ENCODE measurements at regions not wholly inside any gene's neighbourhood (a gene's known extent, or its start where the extent isn't known, plus 50 kb on each side); places are given as distances from the start of the nearest gene placed in this dataset.

DNA sequence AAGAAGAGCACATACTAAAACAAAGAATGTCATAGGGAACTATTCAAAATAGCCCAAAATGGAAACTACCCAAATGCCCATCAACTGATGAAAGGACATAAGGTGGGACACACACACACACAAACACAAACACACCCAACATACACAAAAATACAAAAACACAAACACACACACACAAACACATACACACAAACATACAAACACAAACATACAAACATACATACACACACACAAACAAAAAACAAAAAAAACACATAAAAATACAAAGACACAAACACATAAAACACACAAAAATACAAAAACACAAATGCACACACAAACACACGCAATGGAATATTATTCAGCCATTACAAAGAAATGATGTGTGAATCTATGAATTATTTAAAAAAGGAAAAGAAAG lies 203.6 kb downstream of the ERMARD start:
- DNase-seq (ENCODE audit: low read depth in 3 of 3), result no peak

DNA sequence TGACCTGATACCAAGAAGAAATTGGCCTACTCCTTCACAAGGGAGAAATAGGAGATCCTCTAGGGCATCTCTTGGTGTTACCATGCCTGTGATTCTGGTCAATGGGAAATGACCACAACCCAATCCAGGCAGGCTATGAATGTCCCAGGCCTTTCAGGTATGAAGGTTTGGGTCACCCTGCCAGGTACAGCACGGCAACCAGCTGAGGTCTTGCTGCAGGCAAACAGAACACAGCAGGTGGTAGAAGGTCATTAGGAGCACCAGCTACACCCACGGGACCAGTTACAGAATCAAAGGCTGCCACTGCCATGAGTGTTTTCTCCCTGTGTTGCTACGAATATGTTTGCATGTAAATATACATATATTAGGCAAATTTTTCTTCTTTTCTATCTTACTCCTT lies 202.3 kb downstream of the ERMARD start:
- no peak for DNase-seq (ENCODE audit: low read depth in 3 of 3)

DNA sequence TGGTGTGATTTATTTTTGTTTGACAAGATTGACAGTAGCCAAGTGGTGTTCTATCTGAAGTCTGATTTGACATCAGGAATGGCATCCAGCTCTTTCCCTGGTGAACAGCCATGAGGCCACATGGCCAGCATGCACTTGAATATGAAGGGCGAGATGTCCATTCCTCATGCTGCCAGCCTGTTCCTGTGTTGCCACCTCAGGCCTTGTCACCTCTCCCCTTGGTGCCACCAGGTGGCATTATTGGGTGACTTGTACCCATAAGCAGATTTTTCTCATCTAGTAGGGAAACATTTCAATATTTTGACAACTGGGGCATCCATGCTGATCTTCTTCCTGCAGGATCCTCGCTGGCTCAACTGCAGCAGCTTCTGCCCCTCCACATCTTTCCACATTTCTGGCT lies 199.1 kb downstream of the ERMARD start:
- DNase-seq (ENCODE audit: low read depth in 3 of 3), result peak in 1 of 3 donors; percentile 24

DNA sequence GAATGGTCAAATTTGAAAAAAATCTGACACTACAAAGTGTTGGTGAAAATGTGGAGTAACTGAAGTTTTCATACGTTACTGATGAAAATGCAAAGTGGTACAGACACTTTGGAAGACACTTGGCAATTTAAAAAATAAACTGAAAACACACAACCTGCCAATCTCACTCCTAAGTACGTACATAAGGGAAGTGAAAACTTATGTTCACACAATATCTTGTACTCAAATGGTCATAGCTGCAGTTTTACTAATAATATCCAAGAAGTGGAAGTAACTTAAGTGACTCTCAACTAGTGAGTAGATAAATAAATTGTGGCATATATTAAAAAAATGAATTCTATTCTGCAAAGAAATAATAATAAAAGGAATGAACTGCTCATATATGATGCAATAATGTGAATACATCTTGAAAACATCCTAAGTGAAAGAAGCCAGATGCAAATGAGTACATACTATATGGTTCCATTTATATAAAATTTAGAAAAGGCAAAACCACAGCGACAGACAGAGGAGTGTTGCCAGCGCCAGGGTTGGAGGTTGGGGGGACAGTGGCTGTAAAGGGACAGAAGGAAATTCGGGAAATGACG lies 198.2 kb downstream of the ERMARD start:
- DNase-seq (ENCODE audit: low read depth in 3 of 3), result no peak

DNA sequence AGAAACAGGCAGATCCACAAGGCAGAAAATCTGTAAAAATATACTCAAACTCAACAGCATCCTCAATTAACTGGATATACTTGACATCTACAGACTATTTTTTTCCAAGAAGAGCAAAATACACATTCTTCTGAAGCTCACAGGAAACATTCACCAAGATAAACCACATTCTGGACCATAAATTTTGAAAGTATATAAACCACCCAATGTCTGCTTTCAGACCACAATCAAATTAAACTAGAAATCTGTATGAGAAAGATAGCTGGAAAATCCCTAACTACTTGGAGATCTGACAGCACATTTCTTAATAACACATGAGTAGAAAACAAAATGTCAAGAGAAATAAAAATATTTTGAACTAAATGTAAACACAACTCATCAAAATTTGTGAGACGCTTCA lies 195.5 kb downstream of the ERMARD start:
- DNase-seq (ENCODE audit: low read depth in 3 of 3), result no peak

DNA sequence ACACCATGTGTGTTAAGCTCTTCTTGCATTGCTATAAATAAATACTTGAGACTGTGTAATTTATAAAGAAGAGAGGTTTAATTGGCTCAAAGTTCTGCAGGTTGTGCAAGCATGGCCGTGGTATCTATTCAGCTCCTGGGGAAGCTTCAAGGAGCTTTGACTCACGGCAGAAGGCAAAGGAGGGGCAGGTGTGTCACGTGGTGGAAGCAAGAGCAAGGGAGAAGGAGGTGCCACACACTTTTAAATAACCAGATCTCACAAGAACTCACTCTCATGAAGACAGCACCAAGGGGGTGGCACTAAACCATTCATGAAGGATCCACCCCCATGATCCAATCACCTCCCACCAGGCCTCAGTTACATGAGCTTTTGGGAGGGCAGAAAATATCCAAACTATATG lies 193.7 kb downstream of the ERMARD start:
- no peak for DNase-seq (ENCODE audit: low read depth in 3 of 3)

DNA sequence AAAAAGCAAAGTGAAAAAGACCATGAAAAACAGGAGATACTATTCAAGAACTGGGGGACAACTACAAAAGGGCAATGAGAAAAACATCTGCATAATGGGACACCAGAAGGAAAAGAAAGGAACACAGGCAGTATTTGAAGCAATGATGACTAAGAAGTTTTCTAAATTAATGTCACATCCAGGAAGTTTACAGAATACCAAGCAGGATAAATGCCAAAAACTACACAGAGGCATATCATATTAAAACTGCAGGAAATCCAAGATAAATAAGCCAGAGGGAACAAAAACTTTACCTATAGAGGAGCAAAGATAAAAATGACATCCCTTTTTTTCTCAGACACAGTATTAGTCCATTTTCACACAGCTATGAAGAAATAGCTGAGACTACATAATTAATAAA lies 193.0 kb downstream of the ERMARD start:
- DNase-seq (ENCODE audit: low read depth in 3 of 3), result no peak

DNA sequence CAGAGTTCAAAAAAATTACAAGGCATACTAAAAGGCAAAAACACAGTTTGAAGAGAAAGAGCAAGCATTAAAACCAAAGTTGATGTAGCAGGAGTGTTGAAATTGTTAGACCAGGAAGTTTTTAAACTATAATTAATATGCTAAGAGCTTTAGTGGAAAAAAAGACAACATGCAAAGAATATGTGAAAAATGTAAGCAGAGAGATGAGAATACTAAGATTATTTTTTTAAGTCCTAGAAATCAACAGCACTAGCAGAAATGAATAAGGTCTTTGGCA lies 192.6 kb downstream of the ERMARD start:
- DNase-seq (ENCODE audit: low read depth in 3 of 3), result no peak

DNA sequence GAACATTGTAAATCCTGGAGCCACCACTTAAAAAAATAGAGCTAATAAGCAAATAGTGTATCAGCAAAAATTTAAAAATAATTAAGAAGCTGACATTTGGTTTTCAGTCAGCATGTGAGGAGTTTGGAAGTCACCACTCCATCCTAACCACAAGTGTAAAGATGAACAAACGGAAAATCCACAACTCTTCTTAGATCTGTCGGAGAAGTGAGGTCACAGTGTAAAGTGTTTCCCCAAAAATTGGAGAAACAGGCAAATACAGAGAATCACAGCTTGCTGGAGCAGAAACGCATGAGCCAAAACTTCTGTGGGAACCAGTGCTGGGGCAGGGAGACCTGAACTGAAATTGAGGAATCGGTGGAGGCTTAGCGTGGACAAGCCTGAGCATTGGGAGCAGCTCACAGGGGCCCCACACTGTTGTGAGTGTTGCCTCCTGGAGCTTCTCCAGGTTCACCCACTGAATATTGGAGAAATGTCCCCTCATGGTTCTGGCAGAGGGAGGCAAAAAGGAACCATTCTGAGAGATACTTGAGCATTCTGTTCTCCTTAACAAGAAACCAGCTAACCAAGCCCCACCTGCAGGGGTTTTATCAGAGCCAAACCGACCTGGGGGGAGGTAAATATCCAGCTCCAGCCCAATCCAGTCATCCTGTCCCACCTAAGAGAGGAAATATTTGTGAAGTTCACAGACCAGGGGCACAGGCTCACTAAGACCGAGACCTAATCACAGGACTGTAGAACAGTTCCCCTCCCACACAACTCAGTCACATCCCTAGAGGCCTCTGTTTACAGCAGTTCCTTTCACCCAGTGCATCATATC lies 192.0 kb downstream of the ERMARD start:
- no peak for DNase-seq (ENCODE audit: low read depth in 3 of 3)

DNA sequence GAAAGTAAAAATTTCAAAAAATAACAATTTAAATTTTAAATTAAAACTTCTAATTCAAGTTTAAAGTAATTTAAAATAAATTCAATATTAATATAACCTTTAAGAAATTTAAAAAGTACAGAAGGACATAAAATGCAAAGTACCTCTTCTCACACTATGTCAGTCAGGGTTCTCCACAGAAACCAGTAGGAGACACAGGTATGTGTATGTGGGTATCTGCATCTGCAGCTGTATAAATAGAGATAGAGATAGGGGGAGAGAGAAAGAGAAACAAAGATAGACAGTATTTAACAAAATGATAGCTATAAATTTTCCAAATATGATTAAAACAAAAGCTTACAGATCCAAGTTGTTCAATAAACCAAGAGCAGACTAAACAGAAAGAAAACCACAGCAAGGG lies 190.8 kb downstream of the ERMARD start:
- DNase-seq (ENCODE audit: low read depth in 3 of 3), result no peak

DNA sequence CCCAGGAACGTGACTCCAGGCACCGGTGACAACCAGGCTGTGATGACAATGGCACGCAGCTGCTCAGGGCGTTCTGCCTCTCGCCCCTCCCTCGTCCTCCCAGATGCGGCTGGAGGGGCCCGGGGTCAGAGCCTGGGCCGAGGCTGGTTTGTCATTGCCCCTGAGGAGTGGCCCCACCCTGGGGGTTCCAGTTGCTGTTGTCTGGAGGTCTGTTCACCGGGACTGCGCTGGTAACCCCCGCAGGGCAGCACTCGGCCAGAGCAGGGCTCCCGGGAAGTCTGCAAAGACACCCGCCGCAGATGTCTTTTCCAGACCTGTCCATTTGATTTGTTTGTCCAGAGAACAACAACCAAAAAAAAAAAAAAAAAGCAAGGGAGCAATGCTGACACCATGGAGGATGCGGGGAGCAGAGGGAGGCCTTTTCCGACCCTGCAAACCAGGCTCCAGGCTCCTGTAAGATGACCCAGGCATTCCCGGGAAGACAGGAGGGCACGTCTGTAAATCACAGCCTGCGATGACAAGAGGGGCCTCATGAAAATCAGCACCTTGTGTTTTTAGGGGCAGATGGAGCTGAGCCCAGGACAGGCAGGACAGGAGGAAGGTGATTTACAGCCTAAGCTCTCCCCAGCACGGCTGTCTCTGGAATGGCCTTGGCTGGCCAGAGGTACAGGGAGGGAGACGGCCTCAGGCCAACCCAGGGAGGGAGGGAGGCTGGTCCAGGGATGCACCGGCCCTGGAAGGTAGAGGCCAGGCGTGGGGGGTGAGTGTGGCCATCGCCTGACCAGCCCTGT lies 189.3 kb downstream of the ERMARD start:
- DNase-seq (ENCODE audit: low read depth in 3 of 3), result no peak

DNA sequence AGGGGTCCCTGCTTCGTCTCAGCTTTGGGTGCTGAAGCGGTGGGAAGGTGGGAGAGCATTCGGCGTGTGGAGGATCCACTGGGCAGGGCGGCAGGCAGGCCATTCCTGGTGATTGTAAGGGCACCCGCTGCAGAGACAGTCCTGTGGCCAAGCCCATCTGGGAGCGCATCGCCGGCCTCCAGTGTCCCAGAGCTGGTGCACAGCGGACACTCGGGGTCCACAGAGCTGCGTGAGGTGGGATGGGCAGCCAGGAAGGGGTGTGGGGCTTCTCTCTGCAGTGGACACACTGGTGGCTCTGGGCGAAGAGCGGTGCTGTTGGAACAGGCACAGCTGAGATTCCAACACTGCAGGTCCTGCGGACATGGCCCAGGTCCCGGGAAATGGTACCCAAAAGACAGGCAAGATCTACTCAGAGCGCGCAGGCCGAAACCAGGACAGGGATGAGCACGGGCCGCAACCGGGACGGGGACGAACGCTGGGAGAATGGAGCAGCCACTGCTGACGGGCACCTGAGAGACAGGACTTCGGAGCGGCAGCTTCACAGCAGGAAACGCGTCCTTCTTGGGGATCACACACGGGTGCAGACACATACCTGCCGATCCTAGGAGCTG lies 188.2 kb downstream of the ERMARD start:
- DNase-seq (ENCODE audit: low read depth in 3 of 3), result no peak

DNA sequence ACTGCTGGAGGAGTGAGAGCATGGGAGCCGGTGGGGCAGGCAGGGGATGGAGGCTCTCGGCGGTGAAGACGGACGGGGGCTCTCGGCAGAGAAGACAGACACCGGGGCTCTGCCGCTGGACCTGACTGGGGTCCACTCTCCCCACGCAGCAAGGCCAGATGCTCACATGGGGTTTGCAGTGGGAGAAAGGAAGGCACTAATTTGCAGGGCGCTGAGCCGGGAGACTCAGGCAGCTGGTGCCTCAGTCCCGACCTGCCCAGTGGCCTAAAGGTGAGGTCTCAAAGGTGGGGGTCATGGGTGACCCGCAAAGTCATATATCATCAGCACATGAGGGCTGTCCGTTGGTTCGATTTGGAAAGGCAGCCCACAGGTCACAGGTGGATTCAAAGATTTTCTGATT lies 187.3 kb downstream of the ERMARD start:
- no peak for DNase-seq (ENCODE audit: low read depth in 3 of 3)

DNA sequence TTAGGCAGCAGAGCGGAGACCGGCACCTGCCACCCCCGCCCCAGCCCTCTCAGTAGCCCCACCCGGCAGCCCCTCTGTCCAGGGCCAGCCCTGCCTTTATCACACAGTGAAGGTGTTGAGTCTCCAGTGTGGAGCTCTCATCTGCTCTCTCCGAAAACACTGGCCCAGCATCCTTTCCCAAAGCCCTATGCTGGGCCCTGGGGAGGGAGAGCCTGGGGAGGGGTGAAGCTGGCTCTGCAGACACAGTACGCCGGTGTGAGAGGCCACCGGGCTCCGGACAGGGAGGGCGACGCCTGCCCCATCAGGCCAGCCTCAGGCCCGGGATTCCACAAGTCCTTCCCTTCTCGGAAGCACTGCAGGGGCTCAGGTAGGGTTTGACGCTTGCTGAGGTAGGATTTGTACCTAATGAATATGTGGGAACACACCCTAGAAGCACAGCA lies 186.9 kb downstream of the ERMARD start:
- no peak for DNase-seq (ENCODE audit: low read depth in 3 of 3)

DNA sequence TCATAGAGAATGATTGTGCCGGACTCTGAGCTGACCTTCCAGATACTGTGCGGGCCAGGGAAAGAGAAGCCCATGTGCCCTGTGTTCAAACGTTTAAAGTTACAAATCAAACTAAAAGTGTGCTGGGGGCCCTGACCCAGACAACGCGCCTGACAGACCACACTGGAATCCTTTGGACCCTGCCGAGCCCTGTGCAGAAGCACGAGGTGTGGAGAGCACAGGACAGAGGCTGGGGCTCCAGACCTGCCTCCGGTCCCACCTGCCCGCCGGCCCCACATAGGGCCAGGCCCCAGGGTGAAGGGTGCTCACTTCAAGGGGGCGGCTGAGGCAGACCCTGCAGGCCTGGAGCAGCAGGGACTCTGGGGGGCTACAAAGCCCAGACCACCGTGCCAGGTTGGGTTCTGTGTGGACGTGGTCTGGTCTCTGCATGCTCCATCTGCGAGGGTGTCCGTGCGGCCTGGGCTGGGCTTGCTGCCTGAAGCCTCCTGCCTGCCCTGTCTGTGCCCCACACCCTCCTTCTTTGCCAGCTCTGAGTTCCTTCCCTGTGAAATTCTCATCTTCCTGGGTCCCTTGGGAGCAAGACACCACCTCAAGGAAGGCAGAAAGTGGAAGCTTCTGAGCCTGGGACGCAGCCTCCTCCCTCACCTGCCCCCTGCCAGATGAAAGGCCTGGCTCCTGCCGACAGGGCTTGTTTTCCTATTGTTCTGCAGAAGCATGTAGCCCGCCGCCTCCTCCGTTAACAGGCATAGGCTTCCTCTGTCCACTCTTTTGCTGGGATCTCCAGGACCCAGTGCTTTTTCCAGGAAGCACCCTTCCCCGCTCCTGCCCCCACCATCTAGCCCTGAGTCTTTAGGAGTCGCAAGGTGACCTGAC lies 186.2 kb downstream of the ERMARD start:
- DNase-seq (ENCODE audit: low read depth in 3 of 3), result no peak

DNA sequence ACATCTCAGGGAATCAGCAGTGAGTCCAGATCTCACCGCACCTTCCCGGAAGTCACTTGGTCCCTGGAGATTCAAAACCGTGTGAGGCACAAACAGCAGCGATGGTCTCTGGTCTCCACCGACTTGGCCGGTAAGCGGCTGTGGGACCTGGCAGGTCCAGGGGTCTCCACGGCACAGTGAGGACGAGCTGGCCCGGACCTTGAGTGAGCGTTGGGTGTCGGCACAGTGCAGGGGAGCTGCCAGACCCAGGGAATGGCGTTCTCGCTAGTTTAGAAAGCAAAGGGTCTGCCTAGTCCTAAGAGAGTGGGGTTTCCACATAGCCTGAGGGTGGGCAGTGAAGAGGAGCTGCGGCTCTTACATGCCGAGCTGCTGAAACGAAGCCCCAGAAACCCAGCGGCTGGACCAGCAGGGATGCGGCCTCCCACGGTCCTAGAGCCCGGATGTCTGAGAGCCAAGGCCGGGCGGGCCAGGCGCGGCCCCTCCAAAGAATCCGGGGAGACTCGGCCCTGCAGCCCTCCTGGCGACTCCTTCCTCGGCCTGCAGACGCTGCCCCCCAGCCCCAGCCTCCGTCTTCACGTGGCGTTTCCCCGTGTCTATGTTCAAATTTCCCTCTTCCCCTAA lies 185.0 kb downstream of the ERMARD start:
- no peak for DNase-seq (ENCODE audit: low read depth in 3 of 3)

DNA sequence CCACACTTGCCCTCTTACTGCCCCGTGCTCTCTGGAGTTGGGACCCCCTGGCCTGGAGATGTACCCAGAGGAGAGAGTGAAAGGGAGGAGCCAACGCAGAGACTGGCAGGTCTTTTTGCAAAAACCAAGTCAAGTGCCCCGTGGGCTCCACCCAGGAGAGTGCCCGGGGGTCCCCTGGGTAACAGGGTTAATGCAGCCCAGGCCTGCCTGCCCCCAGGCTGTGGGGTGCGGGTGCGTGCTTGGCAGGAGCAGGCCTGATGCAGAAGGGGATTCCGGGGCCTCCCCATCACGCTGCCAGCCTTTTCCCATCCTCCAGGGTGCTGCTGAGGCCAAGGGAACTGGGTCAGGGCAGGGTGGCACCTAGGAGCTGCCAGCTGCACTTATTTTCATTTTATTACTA lies 184.4 kb downstream of the ERMARD start:
- DNase-seq (ENCODE audit: low read depth in 3 of 3), result no peak

DNA sequence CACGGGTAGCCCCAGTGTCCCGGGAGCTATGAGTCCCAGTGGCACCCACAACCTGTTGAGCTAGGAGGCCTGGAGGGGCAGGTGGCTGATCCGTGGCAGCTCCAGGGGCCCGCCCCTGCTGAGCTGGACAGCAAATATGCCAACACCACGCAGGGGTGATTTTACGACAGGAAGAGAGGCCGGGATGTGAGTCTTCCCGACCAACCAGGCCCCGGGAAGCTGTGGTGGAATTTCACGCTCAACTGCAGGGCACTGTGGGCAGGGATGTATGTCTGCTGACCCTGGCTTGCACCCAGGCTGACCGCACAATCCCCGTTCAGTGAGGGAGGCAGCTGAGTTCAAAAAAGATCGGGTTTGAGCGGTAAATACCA lies 183.9 kb downstream of the ERMARD start:
- DNase-seq (ENCODE audit: low read depth in 3 of 3), result no peak

DNA sequence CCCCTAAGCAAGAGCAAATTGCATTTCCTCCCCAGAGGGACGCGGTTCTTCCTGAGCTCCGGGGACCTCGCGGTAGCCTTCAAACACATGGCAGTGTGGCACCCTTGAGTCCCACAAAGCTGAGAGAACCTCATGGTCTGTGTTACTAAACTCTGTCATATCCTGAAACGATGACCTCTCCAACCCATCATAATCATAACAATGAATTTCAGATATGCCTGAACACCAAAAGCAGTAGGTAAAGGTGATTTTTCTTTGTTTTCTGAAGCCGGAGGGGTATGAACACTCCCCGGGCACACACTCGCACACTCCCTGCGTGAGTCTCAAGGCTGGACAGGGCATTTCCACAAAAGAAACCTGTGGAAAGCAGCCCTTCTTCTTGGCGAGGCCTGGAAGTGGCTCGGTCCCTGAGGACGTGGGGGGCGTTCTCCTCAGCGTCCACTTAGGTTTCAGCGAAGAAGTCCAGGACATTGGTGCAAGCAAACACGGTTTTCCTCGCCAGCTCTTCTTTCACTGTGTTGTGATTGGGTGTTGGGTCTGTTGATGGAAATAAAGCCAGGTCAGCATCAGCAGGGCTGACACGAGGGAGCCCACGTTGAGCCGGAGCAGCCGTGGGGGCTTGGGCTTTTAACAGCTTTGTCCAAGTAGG lies 183.4 kb downstream of the ERMARD start:
- DNase-seq (ENCODE audit: low read depth in 3 of 3), result no peak

DNA sequence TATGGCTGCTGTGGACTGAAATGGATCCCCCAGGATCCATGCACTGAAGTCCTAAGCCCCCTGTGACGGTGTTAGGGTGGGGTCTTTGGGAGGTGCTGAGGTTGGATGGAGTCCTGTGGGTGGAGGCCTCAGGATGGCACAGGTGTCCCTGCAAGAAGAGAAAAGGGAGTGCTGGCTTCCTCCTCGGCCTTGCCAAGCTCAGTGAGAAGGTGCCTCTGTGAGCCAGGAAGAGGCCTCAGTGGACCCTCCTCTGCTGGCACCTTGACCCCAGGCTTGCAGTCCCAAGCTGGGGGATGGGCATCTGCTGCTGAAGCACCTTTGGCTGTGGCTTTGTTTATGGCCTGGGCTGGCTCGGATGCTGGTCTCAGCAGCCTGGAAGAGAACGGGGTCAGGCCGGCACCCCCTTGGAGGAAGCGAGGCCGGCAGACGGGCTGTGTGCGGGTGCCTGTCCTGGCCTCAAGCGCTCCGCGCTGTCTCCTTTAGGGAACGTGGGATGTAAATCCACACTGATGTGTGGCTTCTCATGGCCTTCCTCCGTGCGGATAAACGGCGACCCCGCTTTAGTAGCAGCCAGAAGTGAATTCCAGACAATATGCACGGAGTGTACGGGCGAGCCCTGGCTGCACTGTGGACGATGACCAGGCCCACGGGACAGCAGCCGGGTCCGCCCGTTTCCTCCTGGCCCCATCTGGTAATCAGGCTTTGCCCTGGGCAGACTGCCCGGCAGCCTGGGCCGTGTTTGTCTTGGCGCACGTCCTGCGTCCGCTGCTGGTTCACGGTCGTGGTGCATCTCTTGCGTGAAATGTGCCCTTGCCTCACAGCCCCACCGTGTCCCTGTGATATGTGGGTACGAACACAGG lies 182.6 kb downstream of the ERMARD start:
- no peak for DNase-seq (ENCODE audit: low read depth in 3 of 3)

Data from stimulated activated CD4-positive, alpha-beta T cell treated with anti-CD3 and anti-CD28 coated beads, TNF-alpha, amount 100 ng/mL, for 48 hours (primary cell).